ENCODE measurements at regions not wholly inside any gene's neighbourhood (a gene's known extent, or its start where the extent isn't known, plus 50 kb on each side); places are given as distances from the start of the nearest gene placed in this dataset.
"Not testable (repeated sequence)": the region's sequence is repeated elsewhere in the genome, so short reads cannot be mapped to it uniquely, and the experiment has no call there.

GRCh38 chr22:45091875-45092274, 71.8 kb upstream of the NUP50 start:
- TF ChIP-seq CTCF, POLR2A (IDR thresholded peaks at IDR 0.05): not testable (repeated sequence)
